HPDE6-E6E7 (cell line): ENCODE measurements at regions not wholly inside any gene's neighbourhood (a gene's known extent, or its start where the extent isn't known, plus 50 kb on each side); places are given as distances from the start of the nearest gene placed in this dataset.
"Not testable (repeated sequence)": the region's sequence is repeated elsewhere in the genome, so short reads cannot be mapped to it uniquely, and the experiment has no call there.

Source experiments
- DNase-seq: peaks from one replicate; pipeline ENCODE4 v3.0.0; 2011; ENCODE audit warnings: missing footprints; ENCODE audit errors: extremely low spot score

- no peak for DNase-seq
Observed at GRCh38 chr13:31517599-31517998, 221.7 kb upstream of the RXFP2 start.

- no peak for DNase-seq
Observed at GRCh38 chr13:31518645-31519044, 220.7 kb upstream of the RXFP2 start.

- no peak for DNase-seq
Observed at GRCh38 chr13:31521435-31521834, 217.9 kb upstream of the RXFP2 start.

DNA sequence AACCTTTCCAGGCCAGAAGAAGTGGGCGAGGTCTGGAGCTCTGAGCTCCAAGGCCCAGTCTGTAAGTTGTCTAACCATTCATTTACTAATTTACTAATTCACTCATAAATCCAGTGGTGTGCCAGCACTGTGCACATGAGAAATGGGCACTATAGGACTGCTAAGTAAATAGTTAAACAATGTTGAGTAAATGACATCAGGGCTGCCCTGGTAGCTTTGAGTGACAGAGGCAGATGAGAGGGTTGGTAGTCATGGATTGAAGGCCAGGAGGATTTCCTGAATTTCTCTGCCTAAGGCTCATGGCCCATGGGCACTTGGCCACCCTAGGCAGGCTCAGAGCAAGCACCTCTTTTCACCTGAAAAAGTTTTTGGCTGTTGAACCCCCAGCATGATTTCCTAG, 216.9 kb upstream of the RXFP2 start:
- DNase-seq: no peak

DNA sequence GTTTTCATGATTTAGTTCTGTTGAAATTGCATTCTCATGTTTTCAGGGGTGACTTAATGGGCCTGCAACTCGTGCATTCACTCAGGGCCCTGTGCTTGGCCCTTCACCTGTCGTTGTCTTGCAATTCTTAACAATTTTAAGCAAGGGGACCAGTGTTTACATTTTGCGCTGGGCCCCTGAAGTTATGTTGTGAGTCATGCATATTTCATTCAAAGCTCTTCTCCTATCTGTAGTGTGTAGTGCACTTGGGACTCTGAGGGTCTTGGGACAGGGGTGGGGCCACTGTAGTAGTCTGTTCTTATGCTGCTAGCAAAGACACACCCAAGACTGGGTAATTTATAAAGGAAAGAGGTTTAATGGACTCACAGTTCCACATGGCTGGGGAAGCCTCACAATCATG, 211.2 kb upstream of the RXFP2 start:
- no peak for DNase-seq

DNA sequence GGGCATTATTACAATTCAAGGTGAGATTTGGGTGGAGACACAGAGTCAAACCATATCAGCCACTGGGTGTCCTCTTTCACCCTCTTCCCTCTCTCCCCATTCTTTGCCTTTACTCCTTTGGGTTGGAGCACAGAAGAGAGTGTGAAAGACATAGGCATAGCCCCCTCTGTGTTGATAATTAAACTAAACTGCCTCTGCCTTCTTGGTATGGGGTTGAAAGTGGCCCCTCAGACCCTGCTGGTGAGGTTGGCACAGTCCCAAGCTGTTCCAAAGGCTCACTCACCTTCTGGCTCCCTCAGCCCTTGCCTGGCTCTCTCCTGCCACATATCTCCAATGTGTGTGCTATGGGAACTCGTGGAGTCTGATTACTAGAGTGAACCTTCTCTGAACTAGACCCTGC, 210.6 kb upstream of the RXFP2 start:
- no peak for DNase-seq

DNA sequence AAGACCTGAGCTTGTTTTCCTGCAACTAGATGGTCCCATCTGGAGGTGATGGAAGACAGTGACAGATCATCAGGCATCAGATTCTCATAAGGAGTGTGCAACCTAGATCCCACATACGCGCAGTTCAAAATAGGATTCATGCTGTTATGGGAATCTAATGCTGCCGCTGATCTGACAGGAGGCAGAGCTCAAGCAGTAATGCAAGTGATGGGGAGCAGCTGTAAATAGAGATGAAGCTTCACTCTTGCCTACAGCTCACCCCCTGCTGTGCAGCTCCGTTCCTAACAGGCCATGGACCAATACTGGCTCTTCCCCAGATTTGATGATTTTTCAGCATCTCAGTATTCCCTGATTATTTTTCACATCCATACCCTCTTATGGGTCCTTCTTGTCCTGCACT, 208.4 kb upstream of the RXFP2 start:
- no peak for DNase-seq

GRCh38 chr13:31537052-31537451, 202.3 kb upstream of the RXFP2 start:
- DNase-seq: no peak

DNA sequence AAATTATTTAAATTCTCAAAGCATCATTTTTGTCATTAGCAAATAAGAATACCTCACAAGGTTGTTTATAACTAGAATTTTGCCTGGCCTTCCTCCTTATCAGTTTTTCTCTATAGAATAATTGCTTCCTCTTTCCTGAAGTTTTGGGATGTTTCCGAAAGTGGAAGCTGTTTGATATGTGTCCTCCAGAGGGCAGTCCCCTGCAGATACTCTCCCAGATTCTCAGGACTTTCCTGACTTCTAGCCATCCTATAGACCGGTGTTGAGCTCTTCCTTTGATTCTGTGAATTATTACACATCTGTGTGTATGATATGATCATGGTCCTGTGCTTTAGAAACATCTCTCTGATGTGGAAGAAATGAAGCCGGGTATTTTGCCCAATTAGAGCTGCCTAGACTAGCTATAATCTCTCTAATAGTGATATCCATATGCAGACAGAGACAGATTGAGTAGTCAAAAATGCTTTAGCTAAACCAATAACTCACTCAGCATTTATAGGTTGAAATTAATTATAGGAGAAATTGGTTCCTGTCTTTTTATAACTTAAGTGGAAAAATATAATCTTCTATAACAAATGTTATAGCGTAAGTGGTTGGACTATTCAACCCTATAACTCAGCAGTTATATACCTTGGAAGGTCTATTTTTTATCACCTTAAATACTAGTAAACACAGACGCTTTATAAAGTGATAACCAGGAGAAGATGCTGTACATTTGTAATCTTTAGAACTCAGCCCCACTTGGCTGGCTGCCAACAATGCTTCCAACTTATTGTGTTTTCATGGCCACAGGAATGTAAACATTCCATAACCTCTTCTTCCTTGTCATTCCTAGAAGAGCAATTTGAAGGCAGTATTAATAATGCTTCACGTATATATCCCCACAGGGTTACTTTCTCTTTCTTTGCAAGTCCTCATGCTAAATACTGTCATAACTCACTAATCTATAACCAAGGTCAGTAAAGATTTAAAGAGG, 201.0 kb upstream of the RXFP2 start:
- DNase-seq: peak; percentile 1

DNA sequence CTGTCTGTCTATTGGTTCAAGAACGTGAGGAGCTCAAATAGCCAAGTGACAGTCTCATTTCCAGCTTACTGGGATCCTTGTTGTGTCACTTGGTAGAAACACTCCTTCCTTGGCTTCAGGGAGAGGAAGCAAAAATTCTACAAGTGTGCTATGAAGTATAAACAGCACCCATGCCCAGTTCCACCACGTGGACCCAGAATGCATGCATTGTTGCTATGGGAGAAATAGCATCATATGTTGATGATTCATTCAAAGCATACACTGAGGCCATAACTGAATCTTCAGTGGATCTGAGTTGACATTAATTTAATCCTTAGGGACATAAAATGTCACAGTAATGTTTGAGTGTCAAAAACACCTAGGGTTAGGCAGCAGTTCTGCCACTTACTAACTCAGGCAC, 199.0 kb upstream of the RXFP2 start:
- DNase-seq: no peak

DNA sequence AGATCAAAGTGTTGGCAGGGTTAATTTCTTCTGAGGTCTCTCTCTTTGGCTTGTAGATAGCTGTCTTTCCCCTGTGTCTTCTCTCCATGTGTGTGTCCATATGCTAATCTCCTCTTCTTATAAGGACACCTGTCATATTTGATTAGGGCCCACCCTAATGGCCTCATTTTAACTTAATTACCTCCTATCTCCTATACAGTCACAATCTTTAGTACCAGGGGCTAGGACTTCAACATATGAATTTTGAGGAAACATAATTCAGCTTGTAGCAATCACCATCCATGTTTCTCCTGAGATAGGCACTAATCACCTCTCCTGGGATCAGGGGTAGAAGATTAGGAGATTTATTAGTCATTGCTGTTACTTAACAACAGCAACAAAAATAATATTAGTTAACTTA, 196.1 kb upstream of the RXFP2 start:
- DNase-seq: no peak

DNA sequence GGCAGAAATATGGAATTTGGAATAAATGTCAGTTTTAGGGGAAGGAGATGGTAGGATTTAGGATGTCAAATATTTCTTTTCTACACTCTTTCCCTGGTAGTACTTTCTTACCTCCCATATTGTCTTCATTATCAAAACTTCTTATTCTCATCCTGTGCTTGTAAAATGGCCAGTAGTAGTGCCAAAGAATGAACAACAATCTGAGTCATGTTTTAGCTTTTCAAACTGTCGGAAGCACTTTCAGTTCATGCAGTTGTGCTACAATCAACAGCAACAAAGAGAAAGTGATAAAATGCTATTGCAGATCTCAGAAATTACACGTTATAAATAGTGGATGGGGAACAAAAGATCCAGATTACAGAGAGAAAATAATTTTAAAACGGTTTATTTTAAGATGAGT, 193.7 kb upstream of the RXFP2 start:
- no peak for DNase-seq

GRCh38 chr13:31556376-31556775, 182.9 kb upstream of the RXFP2 start:
- no peak for DNase-seq

DNA sequence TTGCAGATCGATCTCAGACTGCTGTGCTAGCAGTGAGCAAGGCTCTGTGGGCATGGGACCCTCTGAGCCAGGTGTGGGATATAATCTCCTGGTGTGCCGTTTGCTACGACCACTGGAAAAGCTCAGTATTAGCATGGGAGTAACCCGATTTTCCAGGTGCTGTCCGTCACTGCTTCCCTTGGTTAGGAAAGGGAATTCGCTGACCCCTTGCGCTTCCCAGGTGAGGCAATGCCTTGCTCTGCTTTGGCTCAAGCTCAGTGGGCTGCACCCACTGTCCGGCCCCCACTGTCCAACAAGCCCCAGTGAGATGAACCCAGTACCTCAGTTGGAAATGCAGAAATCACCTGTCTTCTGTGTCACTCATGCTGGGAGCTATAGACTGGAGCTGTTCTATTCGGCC, 155.1 kb upstream of the RXFP2 start:
- DNase-seq: not testable (repeated sequence)

DNA sequence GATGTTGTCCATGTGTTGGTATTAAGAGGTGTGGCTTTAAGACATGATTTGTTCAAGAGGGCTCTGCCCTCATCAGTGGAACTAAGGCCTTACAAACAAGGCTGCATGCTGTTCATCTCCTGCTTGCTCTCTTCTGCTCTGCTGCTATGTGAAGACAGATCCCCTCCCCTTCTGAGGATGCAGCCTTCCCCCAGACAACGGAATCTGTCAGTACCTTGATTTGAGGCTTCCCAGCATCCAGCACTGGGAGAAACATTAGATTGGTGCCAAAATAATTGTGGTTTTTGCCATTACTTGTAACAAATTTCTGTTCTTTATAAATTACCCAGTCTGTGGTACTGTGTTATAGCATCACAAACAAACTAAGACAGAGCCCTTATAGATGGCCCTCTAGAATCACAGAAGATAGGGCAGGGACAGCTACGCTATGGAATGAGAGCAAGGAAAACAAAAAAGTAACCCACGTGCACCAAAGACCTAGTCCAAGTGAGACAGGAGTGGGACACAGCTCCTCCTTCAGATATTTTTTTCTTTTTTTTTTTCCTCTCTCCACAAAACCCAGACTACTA, 151.5 kb upstream of the RXFP2 start:
- no peak for DNase-seq

GRCh38 chr13:31588316-31588715, 151.0 kb upstream of the RXFP2 start:
- no peak for DNase-seq

DNA sequence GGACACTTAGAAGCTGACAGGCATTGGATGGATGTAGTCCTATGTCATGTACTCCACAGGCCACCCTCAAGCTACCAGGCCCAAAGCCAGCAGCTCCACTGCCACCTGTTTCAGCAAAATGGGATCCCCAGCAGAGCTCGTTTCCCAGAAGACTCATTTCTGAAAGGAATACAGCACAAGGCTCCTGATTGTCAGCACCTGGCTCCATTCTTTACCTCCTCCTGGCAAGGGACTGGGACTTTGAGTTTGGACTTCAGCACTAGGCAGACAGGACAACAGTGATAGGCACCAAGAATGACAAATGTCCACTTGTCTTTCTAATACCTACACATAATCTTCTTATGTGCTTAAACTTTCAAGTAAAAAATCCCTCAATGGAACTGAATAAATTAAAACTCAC, 150.4 kb upstream of the RXFP2 start:
- DNase-seq: no peak

DNA sequence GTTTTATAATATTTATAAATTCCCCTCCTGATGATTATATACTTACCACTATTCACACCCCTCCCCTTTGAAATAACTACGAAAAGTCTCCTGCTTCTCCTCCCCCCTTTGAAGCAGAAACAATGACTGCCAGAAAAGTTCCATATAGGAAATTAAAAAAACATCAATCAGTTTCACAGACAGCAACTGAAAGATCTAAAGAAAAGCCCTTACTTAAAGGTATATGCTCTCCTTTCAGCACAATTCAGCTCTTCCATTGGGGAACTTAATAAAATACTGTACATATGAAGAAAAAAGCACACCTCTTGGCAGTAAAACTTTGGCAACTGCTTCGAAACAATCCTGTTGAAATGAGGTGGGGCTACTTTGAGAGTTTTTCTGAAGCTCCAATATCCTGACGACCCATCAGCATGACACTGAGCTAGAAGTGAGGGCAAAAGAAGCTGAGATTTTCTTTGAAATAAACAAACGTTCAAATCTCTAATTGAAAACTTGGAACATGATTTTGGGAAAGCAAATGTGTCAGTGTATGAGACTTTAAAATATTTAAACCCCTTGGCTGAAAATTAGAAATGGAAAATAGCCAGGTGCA, 147.6 kb upstream of the RXFP2 start:
- no peak for DNase-seq

GRCh38 chr13:31594056-31594455, 145.3 kb upstream of the RXFP2 start:
- DNase-seq: no peak

DNA sequence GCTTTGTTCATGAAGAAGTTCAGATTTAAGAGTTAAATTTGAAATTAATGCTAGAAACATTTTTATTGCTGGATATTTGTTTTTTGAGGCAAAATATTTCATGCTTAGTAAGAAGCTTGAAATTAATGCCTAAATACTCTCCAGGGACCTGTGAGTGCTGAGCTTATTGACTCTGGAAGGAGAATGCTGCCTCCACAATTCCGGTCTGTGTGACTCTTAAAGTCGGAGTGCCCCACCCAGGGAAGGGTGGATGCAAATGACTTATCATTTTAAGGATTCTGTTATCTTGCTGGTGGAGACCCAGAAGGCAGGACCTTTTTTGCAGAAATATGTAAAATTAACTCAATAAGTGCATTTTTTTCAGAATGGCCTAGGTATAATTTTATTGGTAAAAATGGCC, 143.8 kb upstream of the RXFP2 start:
- DNase-seq: no peak

DNA sequence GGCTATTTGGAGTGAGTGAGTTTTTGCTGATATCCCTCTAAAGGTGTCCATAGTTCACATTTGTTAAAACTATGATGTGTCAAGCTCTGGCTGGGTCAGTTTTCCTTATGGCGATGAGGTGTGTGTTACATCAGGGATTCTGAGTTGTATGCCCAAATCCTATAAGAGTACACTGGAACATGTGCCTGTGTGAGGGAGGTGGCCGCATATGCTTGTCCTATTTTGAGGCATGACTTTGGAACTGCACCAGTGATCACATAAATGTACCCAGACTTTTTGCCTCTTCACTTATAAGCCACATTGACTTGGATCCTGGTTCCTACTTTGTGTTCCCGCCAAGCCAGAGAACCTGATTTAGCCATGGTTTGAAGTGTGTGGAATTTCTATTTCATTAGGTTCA, 140.3 kb upstream of the RXFP2 start:
- DNase-seq: no peak

DNA sequence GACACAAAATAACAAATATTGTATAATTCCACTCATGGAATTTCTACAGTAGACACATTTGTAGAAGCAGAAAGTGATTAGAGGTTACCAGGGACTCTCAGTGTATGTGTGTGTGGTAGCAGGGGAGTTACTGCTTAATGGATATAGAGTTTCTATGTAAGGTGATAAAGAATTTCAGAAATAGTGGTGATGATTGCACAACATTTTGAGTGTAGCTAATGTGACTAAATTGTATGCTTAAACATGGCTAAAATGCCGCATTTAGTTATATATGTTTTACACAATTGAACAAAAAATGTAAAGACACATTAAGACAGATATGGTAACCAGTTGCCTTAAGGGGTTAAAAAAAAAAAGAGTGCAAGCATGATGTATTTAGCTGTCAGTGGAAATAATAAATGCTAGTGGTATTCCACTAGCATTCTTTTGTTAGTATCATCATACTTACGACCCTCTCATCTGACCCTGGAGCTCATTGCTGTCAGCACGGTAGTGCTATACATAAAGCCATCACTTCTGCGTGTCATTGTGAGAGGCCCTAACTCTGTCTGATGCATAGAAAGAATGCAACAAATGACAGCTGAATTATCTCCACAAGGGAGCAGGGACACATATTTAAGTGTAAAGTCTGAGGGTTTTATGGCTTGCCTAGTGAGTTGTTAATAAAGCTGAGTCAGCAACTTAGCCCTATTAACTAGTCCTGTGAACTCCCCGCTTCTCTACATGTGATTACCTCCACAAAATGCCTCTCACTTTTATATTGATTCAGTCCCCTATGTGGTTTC, 134.1 kb upstream of the RXFP2 start:
- no peak for DNase-seq
